ENCODE measurements at regions not wholly inside any gene's neighbourhood (a gene's known extent, or its start where the extent isn't known, plus 50 kb on each side); places are given as distances from the start of the nearest gene placed in this dataset.
"Not testable (repeated sequence)": the region's sequence is repeated elsewhere in the genome, so short reads cannot be mapped to it uniquely, and the experiment has no call there.

DNA sequence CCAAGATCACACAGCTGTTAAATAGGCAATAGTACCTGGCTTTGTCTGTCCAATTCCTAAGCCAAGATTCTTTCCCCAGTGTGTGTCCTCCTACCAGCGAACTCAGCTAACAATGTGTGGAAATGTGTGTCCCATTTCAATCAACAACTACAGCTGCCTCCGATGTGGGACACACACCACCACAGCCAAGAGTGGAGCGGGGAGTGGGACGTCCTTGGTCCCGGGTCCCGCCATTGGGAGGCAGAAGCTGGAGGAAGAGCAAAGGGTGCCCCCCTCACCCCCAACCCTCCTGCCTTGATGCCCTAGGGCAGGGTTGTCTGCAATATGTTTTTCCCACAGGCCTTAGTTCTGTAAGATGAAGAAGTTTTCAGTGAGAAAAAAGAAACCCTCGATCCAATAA lies 265.4 kb upstream of the RAB4A start:
- Histone ChIP-seq H3K27me3 (no peaks in the 10 kb centered on the region), H3K4me1 (peaks cover 17% of the 10 kb centered on the region; the same call in 1 of the 2 replicates), H3K36me3 (no peaks in the 10 kb centered on the region), H3K9me3 (no peaks in the 10 kb centered on the region), H3K4me3 (ENCODE audit: low read depth, low read length) (no peak overlapping the region)
- DNase-seq = no peak
- TF ChIP-seq, protein P1, sequence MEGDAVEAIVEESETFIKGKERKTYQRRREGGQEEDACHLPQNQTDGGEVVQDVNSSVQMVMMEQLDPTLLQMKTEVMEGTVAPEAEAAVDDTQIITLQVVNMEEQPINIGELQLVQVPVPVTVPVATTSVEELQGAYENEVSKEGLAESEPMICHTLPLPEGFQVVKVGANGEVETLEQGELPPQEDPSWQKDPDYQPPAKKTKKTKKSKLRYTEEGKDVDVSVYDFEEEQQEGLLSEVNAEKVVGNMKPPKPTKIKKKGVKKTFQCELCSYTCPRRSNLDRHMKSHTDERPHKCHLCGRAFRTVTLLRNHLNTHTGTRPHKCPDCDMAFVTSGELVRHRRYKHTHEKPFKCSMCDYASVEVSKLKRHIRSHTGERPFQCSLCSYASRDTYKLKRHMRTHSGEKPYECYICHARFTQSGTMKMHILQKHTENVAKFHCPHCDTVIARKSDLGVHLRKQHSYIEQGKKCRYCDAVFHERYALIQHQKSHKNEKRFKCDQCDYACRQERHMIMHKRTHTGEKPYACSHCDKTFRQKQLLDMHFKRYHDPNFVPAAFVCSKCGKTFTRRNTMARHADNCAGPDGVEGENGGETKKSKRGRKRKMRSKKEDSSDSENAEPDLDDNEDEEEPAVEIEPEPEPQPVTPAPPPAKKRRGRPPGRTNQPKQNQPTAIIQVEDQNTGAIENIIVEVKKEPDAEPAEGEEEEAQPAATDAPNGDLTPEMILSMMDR (IDR thresholded peaks at IDR 0.05; ENCODE audit: low read depth, low read length) = no peak

DNA sequence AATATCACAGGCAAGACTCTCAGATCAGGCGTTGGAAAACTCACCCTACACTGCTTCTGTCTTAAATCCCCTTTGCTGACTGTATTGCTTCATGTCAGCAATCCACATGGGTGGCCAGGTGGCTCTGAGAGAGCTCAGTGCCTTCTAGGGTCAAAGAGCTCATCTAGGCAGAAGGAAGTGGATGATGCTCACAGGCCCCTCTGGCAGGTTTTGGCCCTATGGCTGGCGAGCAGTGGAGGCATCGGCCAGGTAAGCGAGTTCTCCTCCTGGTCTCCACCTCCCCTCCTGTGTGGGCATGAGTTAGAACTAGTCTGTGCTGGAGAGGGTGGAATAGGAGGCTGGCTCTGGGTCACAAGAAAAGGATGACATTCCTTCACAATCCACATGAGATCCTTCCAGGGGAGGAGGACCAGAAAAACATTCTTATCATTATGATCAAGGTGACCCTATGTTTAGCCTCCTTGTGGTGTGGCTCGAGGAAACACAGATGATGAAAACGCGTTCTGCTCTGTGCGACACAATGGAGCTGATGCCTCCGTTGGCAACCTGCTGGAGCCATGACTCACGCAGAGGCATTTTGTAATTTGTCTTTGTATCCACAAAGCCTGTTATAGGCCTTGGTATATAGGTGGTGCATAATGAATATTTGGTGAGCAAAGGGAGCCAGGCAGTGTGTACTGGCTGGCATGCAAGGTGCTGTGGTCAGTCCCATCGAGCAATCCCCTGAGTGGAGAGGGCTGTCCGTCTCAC lies 264.6 kb upstream of the RAB4A start:
- no peak for DNase-seq
- Histone ChIP-seq H3K4me1 (peaks cover 17% of the 10 kb centered on the region; the same call in 1 of the 2 replicates), H3K36me3 (no peaks in the 10 kb centered on the region), H3K9me3 (no peaks in the 10 kb centered on the region), H3K4me3 (ENCODE audit: low read depth, low read length) (no peak overlapping the region), H3K27me3 (no peaks in the 10 kb centered on the region)
- TF ChIP-seq, protein P1 (IDR thresholded peaks at IDR 0.05; ENCODE audit: low read depth, low read length) = no peak

DNA sequence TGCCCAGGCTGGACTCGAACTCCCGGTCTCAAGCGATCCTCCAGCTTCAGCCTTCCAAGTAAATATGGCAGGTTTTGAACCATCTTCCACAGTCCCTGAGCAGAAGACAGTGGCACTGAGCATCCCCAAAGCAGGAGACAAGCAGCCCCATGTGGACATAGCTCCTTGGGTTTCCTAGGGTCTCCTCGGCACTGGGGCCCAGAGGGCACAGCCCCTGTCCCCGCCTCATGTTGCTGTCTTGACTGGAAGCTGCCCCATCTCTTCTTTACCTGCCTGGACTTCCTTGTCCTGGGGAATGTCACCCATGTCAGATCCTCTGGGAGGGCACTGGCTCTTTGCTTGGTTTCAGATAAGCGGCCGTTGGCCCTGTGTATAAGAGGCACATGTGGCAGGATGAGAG lies 263.7 kb upstream of the RAB4A start:
- H3K36me3 ChIP-seq = no peaks in the 10 kb centered on the region
- no peaks in the 10 kb centered on the region for H3K9me3 ChIP-seq
- no peak overlapping the region for H3K4me3 ChIP-seq (ENCODE audit: low read depth, low read length)
- H3K4me1 ChIP-seq = peaks cover 17% of the 10 kb centered on the region; the same call in 1 of the 2 replicates
- no peaks in the 10 kb centered on the region for H3K27me3 ChIP-seq
- no peak for DNase-seq
- TF ChIP-seq, protein P1 (IDR thresholded peaks at IDR 0.05; ENCODE audit: low read depth, low read length) = no peak

DNA sequence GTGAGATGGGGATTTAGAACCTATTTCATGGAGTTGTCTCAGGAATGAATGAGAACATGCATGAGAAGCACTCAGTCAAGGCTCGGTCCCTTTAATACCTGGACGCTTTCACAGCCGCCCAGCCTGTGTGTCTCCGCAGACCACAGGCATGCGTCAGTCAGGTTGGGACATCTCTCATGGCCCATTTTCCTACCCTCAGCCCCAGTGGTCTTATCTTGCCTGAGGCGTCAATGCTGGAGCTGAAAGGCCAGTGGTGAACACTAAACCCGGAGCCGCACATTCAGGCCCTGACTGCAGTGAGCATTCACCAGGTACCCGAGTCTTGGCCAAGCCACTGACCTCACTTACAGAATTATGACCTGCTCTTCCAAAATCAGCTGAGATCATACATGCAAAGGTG lies 263.2 kb upstream of the RAB4A start:
- no peak for DNase-seq
- TF ChIP-seq, protein P1 (IDR thresholded peaks at IDR 0.05; ENCODE audit: low read depth, low read length) = no peak
- Histone ChIP-seq H3K27me3 (no peaks in the 10 kb centered on the region), H3K36me3 (no peaks in the 10 kb centered on the region), H3K9me3 (no peaks in the 10 kb centered on the region), H3K4me3 (ENCODE audit: low read depth, low read length) (no peak overlapping the region), H3K4me1 (peaks cover 13% of the 10 kb centered on the region; the same call in 1 of the 2 replicates)

DNA sequence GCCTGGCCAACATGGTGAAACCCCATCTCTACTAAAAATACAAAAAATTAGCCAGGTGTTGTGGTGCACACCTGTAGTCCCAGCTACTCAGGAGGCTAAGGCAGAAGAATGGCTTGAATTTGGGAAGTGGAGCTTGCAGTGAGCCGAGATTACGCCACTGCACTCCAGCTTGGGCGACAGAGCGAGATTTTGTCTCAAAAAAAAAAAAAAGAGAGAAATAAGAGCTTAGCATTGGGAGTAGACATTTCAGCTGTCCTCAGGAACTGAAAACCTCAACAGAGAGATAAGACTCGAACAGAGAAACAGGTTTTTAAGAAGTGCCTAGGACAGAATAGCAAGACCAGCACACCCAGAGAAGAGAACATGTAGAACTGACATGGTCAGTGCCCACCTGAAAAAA lies 262.6 kb upstream of the RAB4A start:
- DNase-seq; H3K9me3 ChIP-seq; H3K4me1 ChIP-seq; H3K36me3 ChIP-seq; H3K4me3 ChIP-seq (ENCODE audit: low read depth, low read length); H3K27me3 ChIP-seq: not testable (repeated sequence)

DNA sequence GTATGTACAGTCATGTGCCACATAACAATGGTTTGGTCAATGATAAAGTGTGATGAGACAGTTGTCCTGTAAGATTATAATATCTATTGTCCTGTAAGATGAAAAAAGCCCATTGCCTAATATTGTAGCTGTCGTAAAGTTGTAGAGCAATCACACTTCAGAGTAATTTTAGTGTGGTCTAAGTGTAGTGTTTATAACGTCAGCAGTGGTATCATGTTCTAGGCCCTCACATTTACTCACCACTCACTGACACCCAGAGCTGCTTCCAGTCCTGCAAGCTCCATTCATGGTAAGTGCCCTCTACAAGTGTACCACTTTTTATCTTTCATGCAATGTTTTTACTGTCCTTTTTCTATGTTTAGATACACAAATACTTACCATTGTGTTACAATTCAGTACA lies 259.9 kb upstream of the RAB4A start:
- 0 out of 2 replicates have a peak, but pooled peaks cover 2% of the 10 kb centered on the region for H3K4me1 ChIP-seq
- DNase-seq = no peak
- TF ChIP-seq, protein P1 (IDR thresholded peaks at IDR 0.05; ENCODE audit: low read depth, low read length) = no peak
- no peak overlapping the region for H3K4me3 ChIP-seq (ENCODE audit: low read depth, low read length)
- no peaks in the 10 kb centered on the region for H3K27me3 ChIP-seq
- H3K9me3 ChIP-seq = no peaks in the 10 kb centered on the region
- no peaks in the 10 kb centered on the region for H3K36me3 ChIP-seq

All from BE2C (cell line).